ENCODE measurements at regions not wholly inside any gene's neighbourhood (a gene's known extent, or its start where the extent isn't known, plus 50 kb on each side); places are given as distances from the start of the nearest gene placed in this dataset.

GRCh38 chr4:151935411-151935810 lies 174.6 kb upstream of the GATB start:
- WGBS (ENCODE audit: low lambda C conversion rate, missing lambda C conversion rate) = 89% methylated on average over 1 of the region's 1 CpG
- Histone ChIP-seq H2AFZ (no peak overlapping the region), H3K9me2 (replicated peaks; ENCODE audit: insufficient read depth) (no peaks in the 10 kb centered on the region), H3K36me3 (replicated peaks; ENCODE audit: insufficient read depth, low read depth) (no peaks in the 10 kb centered on the region), H3K27ac (no peak overlapping the region), H3K4me2 (no peak overlapping the region), H4K20me1 (ENCODE audit: insufficient read depth, poor library complexity, severe bottlenecking) (no peaks in the 10 kb centered on the region), H3K27me3 (no peaks in the 10 kb centered on the region), H3K4me3 (no peak overlapping the region), H3K9me3 (ENCODE audit: low read depth) (no peaks in the 10 kb centered on the region), H3K79me2 (no peaks in the 10 kb centered on the region), H3K4me1 (ENCODE audit: insufficient read depth) (no peaks in the 10 kb centered on the region)
- no peak for DNase-seq (ENCODE audit: low spot score)
- TF ChIP-seq EZH2 (IDR thresholded peaks at IDR 0.05; ENCODE audit: borderline replicate concordance) = no peak
- TF ChIP-seq EZH2phosphoT487 (IDR thresholded peaks at IDR 0.05; ENCODE audit: low read depth, severe bottlenecking, unreplicated experiment) = no peak
- TF ChIP-seq, protein P1, sequence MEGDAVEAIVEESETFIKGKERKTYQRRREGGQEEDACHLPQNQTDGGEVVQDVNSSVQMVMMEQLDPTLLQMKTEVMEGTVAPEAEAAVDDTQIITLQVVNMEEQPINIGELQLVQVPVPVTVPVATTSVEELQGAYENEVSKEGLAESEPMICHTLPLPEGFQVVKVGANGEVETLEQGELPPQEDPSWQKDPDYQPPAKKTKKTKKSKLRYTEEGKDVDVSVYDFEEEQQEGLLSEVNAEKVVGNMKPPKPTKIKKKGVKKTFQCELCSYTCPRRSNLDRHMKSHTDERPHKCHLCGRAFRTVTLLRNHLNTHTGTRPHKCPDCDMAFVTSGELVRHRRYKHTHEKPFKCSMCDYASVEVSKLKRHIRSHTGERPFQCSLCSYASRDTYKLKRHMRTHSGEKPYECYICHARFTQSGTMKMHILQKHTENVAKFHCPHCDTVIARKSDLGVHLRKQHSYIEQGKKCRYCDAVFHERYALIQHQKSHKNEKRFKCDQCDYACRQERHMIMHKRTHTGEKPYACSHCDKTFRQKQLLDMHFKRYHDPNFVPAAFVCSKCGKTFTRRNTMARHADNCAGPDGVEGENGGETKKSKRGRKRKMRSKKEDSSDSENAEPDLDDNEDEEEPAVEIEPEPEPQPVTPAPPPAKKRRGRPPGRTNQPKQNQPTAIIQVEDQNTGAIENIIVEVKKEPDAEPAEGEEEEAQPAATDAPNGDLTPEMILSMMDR (IDR thresholded peaks at IDR 0.05; ENCODE audit: poor library complexity) = no peak

GRCh38 chr4:151934766-151935165 lies 174.0 kb upstream of the GATB start:
- H3K27me3 ChIP-seq = no peaks in the 10 kb centered on the region
- no peak overlapping the region for H3K4me3 ChIP-seq
- 89% methylated on average over 5 of the region's 5 CpGs for WGBS (ENCODE audit: low lambda C conversion rate, missing lambda C conversion rate)
- no peaks in the 10 kb centered on the region for H3K4me1 ChIP-seq (ENCODE audit: insufficient read depth)
- no peaks in the 10 kb centered on the region for H3K36me3 ChIP-seq (replicated peaks; ENCODE audit: insufficient read depth, low read depth)
- no peaks in the 10 kb centered on the region for H3K79me2 ChIP-seq
- no peak overlapping the region for H2AFZ ChIP-seq
- no peaks in the 10 kb centered on the region for H3K9me3 ChIP-seq (ENCODE audit: low read depth)
- H3K9me2 ChIP-seq (replicated peaks; ENCODE audit: insufficient read depth) = no peaks in the 10 kb centered on the region
- no peak overlapping the region for H3K27ac ChIP-seq
- no peak overlapping the region for H3K4me2 ChIP-seq
- TF ChIP-seq EZH2 (IDR thresholded peaks at IDR 0.05; ENCODE audit: borderline replicate concordance) (no peak), EZH2phosphoT487 (IDR thresholded peaks at IDR 0.05; ENCODE audit: low read depth, severe bottlenecking, unreplicated experiment) (no peak)
- TF ChIP-seq, protein P1 (IDR thresholded peaks at IDR 0.05; ENCODE audit: poor library complexity) = no peak
- no peak for DNase-seq (ENCODE audit: low spot score)
- no peaks in the 10 kb centered on the region for H4K20me1 ChIP-seq (ENCODE audit: insufficient read depth, poor library complexity, severe bottlenecking)

GRCh38 chr4:151933122-151933827 lies 172.5 kb upstream of the GATB start:
- Histone ChIP-seq H3K9me3 (ENCODE audit: low read depth) (no peaks in the 10 kb centered on the region), H3K4me1 (ENCODE audit: insufficient read depth) (no peaks in the 10 kb centered on the region), H3K4me3 (no peak overlapping the region), H4K20me1 (ENCODE audit: insufficient read depth, poor library complexity, severe bottlenecking) (no peaks in the 10 kb centered on the region), H2AFZ (no peak overlapping the region), H3K79me2 (no peaks in the 10 kb centered on the region), H3K36me3 (replicated peaks; ENCODE audit: insufficient read depth, low read depth) (no peaks in the 10 kb centered on the region), H3K4me2 (no peak overlapping the region), H3K27ac (no peak overlapping the region), H3K9me2 (replicated peaks; ENCODE audit: insufficient read depth) (no peaks in the 10 kb centered on the region), H3K27me3 (no peaks in the 10 kb centered on the region)
- 87% methylated on average over 13 of the region's 13 CpGs for WGBS (ENCODE audit: low lambda C conversion rate, missing lambda C conversion rate)
- no peak for TF ChIP-seq EZH2phosphoT487 (IDR thresholded peaks at IDR 0.05; ENCODE audit: low read depth, severe bottlenecking, unreplicated experiment)
- no peak for TF ChIP-seq EZH2 (IDR thresholded peaks at IDR 0.05; ENCODE audit: borderline replicate concordance)
- TF ChIP-seq, protein P1 (IDR thresholded peaks at IDR 0.05; ENCODE audit: poor library complexity) = no peak
- no peak for DNase-seq (ENCODE audit: low spot score)

Measured in hepatocyte (in vitro differentiated cells).